ENCODE measurements at regions not wholly inside any gene's neighbourhood (a gene's known extent, or its start where the extent isn't known, plus 50 kb on each side); places are given as distances from the start of the nearest gene placed in this dataset.
"Not testable (repeated sequence)": the region's sequence is repeated elsewhere in the genome, so short reads cannot be mapped to it uniquely, and the experiment has no call there.

DNA sequence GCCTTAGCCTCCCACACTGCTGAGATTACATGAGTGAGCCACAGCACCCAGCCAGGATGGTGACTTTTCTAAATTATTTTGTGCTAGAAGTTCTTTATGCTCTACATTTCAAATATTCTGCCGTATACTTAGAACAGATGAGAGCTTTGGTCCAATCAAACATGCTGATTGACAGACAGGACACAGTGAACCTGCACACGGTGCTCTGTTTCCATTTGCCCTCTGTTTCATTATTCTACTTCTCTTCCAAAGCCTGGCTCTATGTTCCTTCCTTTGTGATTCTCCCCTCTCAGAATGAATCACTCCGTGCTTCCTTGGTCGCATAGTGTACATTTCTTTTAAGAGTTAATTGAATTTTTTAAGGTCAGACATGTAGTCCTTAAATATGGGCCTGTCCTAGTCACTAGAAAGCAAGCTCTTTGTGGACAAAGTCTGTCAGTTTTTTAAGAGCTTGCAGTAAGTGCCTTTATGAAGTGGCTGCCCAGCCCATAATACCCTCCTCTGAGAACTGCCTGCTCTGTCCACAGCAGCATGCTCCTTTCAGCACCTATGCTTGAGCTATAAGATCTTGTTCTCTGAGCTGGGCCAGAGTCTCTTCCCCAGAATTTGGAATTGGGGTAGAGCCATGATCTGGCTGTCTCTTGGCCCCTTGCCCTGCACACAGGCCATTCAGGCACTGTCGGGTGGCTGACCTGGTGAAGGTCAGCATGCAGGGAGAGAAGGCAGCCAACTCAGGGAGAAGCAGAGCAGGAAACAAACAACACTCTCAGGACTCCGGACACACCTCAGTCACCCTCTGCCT lies 66.8 kb upstream of the SLC44A3 start:
- ChIA-PET CTCF (no interaction called here), POLR2A (no interaction called here)
- Histone ChIP-seq H3K27ac (ENCODE audit: extremely low read depth, low read depth, low read length) (no peak overlapping the region), H3K4me3 (ENCODE audit: low read depth, low read length) (no peak overlapping the region), H3K4me1 (ENCODE audit: control insufficient read depth, insufficient read depth, low read length) (no peaks in the 10 kb centered on the region), H3K9me3 (ENCODE audit: control insufficient read depth, insufficient read depth, low read depth, low read length) (no peaks in the 10 kb centered on the region), H3K36me3 (ENCODE audit: control insufficient read depth in 2 of 2, insufficient read depth in 1 of 2, low read length in 2 of 2) (no peaks in the 10 kb centered on the region)
- TF ChIP-seq ZNF114 (tag by site-specific recombination; IDR thresholded peaks at IDR 0.05) (no peak), ZFP69B (tag by site-specific recombination; IDR thresholded peaks at IDR 0.05) (no peak), ZSCAN4 (tag by site-specific recombination; IDR thresholded peaks at IDR 0.05) (no peak), ZNF664 (tag by site-specific recombination; IDR thresholded peaks at IDR 0.05) (no peak), HOXD13 (CRISPR knock-in tag; IDR thresholded peaks at IDR 0.05; ENCODE audit: borderline replicate concordance) (no peak), ZNF701 (tag by site-specific recombination; IDR thresholded peaks at IDR 0.05) (no peak), SCRT2 (tag by site-specific recombination; IDR thresholded peaks at IDR 0.05) (no peak)
- TF ChIP-seq, protein P1, sequence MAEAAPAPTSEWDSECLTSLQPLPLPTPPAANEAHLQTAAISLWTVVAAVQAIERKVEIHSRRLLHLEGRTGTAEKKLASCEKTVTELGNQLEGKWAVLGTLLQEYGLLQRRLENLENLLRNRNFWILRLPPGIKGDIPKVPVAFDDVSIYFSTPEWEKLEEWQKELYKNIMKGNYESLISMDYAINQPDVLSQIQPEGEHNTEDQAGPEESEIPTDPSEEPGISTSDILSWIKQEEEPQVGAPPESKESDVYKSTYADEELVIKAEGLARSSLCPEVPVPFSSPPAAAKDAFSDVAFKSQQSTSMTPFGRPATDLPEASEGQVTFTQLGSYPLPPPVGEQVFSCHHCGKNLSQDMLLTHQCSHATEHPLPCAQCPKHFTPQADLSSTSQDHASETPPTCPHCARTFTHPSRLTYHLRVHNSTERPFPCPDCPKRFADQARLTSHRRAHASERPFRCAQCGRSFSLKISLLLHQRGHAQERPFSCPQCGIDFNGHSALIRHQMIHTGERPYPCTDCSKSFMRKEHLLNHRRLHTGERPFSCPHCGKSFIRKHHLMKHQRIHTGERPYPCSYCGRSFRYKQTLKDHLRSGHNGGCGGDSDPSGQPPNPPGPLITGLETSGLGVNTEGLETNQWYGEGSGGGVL (tag by site-specific recombination; IDR thresholded peaks at IDR 0.05) = no peak
- TF ChIP-seq, protein P2, sequence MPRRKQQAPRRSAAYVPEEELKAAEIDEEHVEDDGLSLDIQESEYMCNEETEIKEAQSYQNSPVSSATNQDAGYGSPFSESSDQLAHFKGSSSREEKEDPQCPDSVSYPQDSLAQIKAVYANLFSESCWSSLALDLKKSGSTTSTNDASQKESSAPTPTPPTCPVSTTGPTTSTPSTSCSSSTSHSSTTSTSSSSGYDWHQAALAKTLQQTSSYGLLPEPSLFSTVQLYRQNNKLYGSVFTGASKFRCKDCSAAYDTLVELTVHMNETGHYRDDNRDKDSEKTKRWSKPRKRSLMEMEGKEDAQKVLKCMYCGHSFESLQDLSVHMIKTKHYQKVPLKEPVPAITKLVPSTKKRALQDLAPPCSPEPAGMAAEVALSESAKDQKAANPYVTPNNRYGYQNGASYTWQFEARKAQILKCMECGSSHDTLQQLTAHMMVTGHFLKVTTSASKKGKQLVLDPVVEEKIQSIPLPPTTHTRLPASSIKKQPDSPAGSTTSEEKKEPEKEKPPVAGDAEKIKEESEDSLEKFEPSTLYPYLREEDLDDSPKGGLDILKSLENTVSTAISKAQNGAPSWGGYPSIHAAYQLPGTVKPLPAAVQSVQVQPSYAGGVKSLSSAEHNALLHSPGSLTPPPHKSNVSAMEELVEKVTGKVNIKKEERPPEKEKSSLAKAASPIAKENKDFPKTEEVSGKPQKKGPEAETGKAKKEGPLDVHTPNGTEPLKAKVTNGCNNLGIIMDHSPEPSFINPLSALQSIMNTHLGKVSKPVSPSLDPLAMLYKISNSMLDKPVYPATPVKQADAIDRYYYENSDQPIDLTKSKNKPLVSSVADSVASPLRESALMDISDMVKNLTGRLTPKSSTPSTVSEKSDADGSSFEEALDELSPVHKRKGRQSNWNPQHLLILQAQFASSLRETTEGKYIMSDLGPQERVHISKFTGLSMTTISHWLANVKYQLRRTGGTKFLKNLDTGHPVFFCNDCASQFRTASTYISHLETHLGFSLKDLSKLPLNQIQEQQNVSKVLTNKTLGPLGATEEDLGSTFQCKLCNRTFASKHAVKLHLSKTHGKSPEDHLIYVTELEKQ (tag by site-specific recombination; IDR thresholded peaks at IDR 0.05; ENCODE audit: borderline replicate concordance) = no peak

- H3K4me1 ChIP-seq (ENCODE audit: control insufficient read depth, insufficient read depth, low read length); POLR2A ChIA-PET; H3K4me3 ChIP-seq (ENCODE audit: low read depth, low read length); H3K36me3 ChIP-seq (ENCODE audit: control insufficient read depth in 2 of 2, insufficient read depth in 1 of 2, low read length in 2 of 2); H3K27ac ChIP-seq (ENCODE audit: extremely low read depth, low read depth, low read length); H3K9me3 ChIP-seq (ENCODE audit: control insufficient read depth, insufficient read depth, low read depth, low read length): not testable (repeated sequence)
- peak; percentile 79 for TF ChIP-seq ZNF146 (tag by site-specific recombination; IDR thresholded peaks at IDR 0.05)
- CTCF ChIA-PET = interaction anchor here (0.6 kb wide), 1 partner anchor 103 kb away, joined by 3 read pairs; no protein-coding TSS in a partner anchor
Observed at GRCh38 chr1:94751483-94751882, 68.7 kb upstream of the SLC44A3 start.

DNA sequence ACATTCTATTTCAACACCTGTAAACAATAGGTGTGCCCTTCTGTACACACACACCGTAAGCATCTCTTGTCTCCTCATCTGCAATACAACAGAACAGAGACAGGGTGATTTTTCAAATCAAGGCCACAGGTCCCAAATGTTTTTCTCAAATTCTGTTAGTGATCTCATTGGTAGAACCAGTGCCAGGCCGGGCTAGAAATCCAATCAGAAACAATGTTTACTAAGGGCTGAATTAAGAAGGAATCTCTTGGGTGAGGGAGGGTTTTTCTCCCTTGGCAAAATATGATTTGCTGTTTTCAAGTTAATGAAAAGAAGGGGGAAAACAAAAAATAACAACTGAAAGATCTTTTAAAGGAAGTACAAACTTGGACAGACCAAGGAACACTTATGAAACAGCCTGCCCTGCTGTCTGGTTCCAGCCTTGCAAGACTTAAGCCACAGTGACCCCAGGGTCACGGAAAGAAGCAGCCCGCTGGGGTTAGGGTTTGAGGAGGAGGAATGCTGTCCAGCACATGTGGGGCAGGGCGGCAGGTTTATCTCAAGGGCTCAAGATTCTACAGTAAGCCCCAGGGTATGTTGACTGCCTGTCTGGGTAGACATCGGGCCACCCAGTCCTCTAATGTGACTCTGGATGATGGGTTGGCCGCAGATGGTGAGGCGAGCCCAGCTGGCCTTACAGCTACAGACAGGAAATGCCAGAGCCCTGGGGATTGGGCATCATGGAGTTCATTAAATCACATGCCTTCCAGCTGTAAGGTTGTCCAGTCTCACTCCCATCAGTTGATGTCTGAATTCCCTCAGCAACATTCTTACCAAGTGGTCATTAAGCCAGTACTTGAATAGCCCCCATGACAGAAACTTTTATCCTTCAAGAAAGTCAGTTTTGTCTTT lies 73.3 kb upstream of the SLC44A3 start:
- TF ChIP-seq ZNF670 (tag by site-specific recombination; IDR thresholded peaks at IDR 0.05; ENCODE audit: low read depth) = no peak
- TF ChIP-seq, protein P3, sequence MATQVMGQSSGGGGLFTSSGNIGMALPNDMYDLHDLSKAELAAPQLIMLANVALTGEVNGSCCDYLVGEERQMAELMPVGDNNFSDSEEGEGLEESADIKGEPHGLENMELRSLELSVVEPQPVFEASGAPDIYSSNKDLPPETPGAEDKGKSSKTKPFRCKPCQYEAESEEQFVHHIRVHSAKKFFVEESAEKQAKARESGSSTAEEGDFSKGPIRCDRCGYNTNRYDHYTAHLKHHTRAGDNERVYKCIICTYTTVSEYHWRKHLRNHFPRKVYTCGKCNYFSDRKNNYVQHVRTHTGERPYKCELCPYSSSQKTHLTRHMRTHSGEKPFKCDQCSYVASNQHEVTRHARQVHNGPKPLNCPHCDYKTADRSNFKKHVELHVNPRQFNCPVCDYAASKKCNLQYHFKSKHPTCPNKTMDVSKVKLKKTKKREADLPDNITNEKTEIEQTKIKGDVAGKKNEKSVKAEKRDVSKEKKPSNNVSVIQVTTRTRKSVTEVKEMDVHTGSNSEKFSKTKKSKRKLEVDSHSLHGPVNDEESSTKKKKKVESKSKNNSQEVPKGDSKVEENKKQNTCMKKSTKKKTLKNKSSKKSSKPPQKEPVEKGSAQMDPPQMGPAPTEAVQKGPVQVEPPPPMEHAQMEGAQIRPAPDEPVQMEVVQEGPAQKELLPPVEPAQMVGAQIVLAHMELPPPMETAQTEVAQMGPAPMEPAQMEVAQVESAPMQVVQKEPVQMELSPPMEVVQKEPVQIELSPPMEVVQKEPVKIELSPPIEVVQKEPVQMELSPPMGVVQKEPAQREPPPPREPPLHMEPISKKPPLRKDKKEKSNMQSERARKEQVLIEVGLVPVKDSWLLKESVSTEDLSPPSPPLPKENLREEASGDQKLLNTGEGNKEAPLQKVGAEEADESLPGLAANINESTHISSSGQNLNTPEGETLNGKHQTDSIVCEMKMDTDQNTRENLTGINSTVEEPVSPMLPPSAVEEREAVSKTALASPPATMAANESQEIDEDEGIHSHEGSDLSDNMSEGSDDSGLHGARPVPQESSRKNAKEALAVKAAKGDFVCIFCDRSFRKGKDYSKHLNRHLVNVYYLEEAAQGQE (tag by site-specific recombination; IDR thresholded peaks at IDR 0.05) = 0 out of 2 replicates have a peak, but pooled peaks have one; percentile 15
- TF ChIP-seq CTCF (tag by site-specific recombination; IDR thresholded peaks at IDR 0.05) = no peak
- TF ChIP-seq ZSCAN16 (tag by site-specific recombination; IDR thresholded peaks at IDR 0.05) = no peak

More for the DNA sequence above, 73.3 kb upstream of the SLC44A3 start:
- Histone ChIP-seq H3K4me1 (ENCODE audit: control insufficient read depth, insufficient read depth, low read length) (no peaks in the 10 kb centered on the region), H3K4me3 (ENCODE audit: low read depth, low read length) (no peak overlapping the region), H3K27ac (ENCODE audit: extremely low read depth, low read depth, low read length) (no peak overlapping the region), H3K9me3 (ENCODE audit: control insufficient read depth, insufficient read depth, low read depth, low read length) (no peaks in the 10 kb centered on the region), H3K36me3 (ENCODE audit: control insufficient read depth in 2 of 2, insufficient read depth in 1 of 2, low read length in 2 of 2) (no peaks in the 10 kb centered on the region)
- ChIA-PET CTCF (no interaction called here), POLR2A (no interaction called here)
